ENCODE measurements at regions not wholly inside any gene's neighbourhood (a gene's known extent, or its start where the extent isn't known, plus 50 kb on each side); places are given as distances from the start of the nearest gene placed in this dataset.

DNA sequence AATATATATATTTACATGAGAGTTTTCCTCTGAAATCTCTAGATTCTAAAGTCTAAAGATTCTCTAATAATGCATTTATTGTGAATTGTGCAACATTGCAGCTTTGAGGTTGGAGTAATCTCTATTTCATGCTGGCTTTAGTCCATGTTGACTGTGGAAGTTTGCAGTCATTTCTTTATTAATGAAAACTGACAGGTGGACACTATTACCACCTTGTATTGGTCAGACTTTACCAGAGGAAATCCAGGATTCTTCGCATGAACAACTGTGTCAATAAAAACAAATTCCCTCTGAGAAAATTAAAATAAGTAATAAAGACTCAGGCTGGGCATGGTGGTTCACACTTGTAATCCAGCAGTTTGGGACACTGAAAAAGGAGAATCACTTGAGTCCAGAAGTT lies 274.1 kb downstream of the SHQ1 start (continued):
- TF ChIP-seq TAF1 (IDR thresholded peaks at IDR 0.05; ENCODE audit: low read depth, low read length) (no peak), HDAC6 (IDR thresholded peaks at IDR 0.05; ENCODE audit: low read depth, low read length) (no peak), HDAC2 (IDR thresholded peaks at IDR 0.05; ENCODE audit: borderline replicate concordance in 1 of 2, low read depth in 2 of 2, low read length in 2 of 2) (no peak)
- TF ChIP-seq, protein P1, sequence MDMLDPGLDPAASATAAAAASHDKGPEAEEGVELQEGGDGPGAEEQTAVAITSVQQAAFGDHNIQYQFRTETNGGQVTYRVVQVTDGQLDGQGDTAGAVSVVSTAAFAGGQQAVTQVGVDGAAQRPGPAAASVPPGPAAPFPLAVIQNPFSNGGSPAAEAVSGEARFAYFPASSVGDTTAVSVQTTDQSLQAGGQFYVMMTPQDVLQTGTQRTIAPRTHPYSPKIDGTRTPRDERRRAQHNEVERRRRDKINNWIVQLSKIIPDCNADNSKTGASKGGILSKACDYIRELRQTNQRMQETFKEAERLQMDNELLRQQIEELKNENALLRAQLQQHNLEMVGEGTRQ (IDR thresholded peaks at IDR 0.05; ENCODE audit: low read length), result no peak

Data from H1 (cell line).